Brain microvascular endothelial cell (primary cell): ENCODE measurements at regions not wholly inside any gene's neighbourhood (a gene's known extent, or its start where the extent isn't known, plus 50 kb on each side); places are given as distances from the start of the nearest gene placed in this dataset.

ENCODE experiments used
- DNase-seq: peaks from one replicate; pipeline ENCODE4 v3.0.0-alpha.2; 2020
- H3K27ac ChIP-seq: fragments of 250-450 bp; sonication (Bioruptor Pico); 2 replicates; pipeline ENCODE4 v1.5.1; 2020; ENCODE audit warnings: mild to moderate bottlenecking, moderate library complexity
- H3K27me3 ChIP-seq: fragments of 250-450 bp; sonication (Bioruptor Pico); replicated peaks from 2 replicates; pipeline ENCODE4 v1.5.1; 2020; ENCODE audit warnings: mild to moderate bottlenecking
- H3K36me3 ChIP-seq: fragments of 250-450 bp; sonication (Bioruptor Pico); replicated peaks from 2 replicates; pipeline ENCODE4 v1.5.1; 2020; ENCODE audit warnings: mild to moderate bottlenecking
- H3K4me3 ChIP-seq: 2 replicates; pipeline ENCODE4 v1.5.1; 2011; ENCODE audit warnings: low read depth, mild to moderate bottlenecking, control low read depth, low read length, moderate library complexity
- CTCF ChIP-seq: IDR thresholded peaks from 2 replicates; pipeline ENCODE4 v1.5.1; 2011; ENCODE audit warnings: low read depth, mild to moderate bottlenecking, moderate library complexity, low read length, control low read depth, inconsistent platforms; ENCODE audit errors: missing control alignments
- in situ Hi-C: cut with HindIII; loops from 2 replicates; pipeline ENCODE4 v1.10.0; 2017; ENCODE audit warnings: low sequenced_read_pairs, low pct_ligation_motif_present

- no peaks in the 10 kb centered on the region for H3K36me3 ChIP-seq
- no peak for TF ChIP-seq CTCF
- in situ Hi-C loops, result no loop called here
- DNase-seq, result no peak
- no peak overlapping the region for H3K27ac ChIP-seq
- H3K27me3 ChIP-seq, result no peaks in the 10 kb centered on the region
- H3K4me3 ChIP-seq, result no peak overlapping the region
Measured at GRCh38 chr18:41206341-41206830, 748.6 kb upstream of the PIK3C3 start.

GRCh38 chr18:41199212-41199611 lies 755.8 kb upstream of the PIK3C3 start:
- Histone ChIP-seq H3K4me3 (no peak overlapping the region), H3K27ac (no peak overlapping the region), H3K27me3 (no peaks in the 10 kb centered on the region), H3K36me3 (no peaks in the 10 kb centered on the region)
- DNase-seq, result no peak
- no peak for TF ChIP-seq CTCF
- in situ Hi-C loops, result no loop called here

- Histone ChIP-seq H3K27me3 (no peaks in the 10 kb centered on the region), H3K4me3 (no peak overlapping the region), H3K36me3 (no peaks in the 10 kb centered on the region), H3K27ac (no peak overlapping the region)
- in situ Hi-C loops, result no loop called here
- TF ChIP-seq CTCF, result no peak
- no peak for DNase-seq
Measured at GRCh38 chr18:41197967-41198366, 757.1 kb upstream of the PIK3C3 start.

GRCh38 chr18:41170346-41170745 lies 784.7 kb upstream of the PIK3C3 start:
- Histone ChIP-seq H3K4me3 (no peak overlapping the region), H3K27me3 (no peaks in the 10 kb centered on the region), H3K36me3 (no peaks in the 10 kb centered on the region), H3K27ac (no peak overlapping the region)
- no peak for DNase-seq
- in situ Hi-C loops, result no loop called here
- TF ChIP-seq CTCF, result no peak

- no peaks in the 10 kb centered on the region for H3K27me3 ChIP-seq
- in situ Hi-C loops, result no loop called here
- no peaks in the 10 kb centered on the region for H3K36me3 ChIP-seq
- no peak for TF ChIP-seq CTCF
- H3K4me3 ChIP-seq, result no peak overlapping the region
- peak; percentile 17 for DNase-seq
- no peak overlapping the region for H3K27ac ChIP-seq
Measured at GRCh38 chr18:41165625-41166024, 789.4 kb upstream of the PIK3C3 start.

- Histone ChIP-seq H3K36me3 (no peaks in the 10 kb centered on the region), H3K4me3 (no peak overlapping the region), H3K27ac (no peak overlapping the region), H3K27me3 (no peaks in the 10 kb centered on the region)
- in situ Hi-C loops, result no loop called here
- TF ChIP-seq CTCF, result no peak
- DNase-seq, result no peak
Measured at GRCh38 chr18:41162781-41163180, 792.3 kb upstream of the PIK3C3 start.
